HG03095 (cell line): ENCODE measurements at regions not wholly inside any gene's neighbourhood (a gene's known extent, or its start where the extent isn't known, plus 50 kb on each side); places are given as distances from the start of the nearest gene placed in this dataset.

ENCODE experiments used
- ATAC-seq: cut with Tn5 transposase; IDR thresholded peaks from one replicate; pipeline ENCODE4 v1.9.1; 2021; ENCODE audit warnings: moderate library complexity; ENCODE audit not compliant: unreplicated experiment

GRCh38 chr1:219405531-219406331, 207.2 kb downstream of the ZC3H11B start:
- ATAC-seq = no peak

DNA sequence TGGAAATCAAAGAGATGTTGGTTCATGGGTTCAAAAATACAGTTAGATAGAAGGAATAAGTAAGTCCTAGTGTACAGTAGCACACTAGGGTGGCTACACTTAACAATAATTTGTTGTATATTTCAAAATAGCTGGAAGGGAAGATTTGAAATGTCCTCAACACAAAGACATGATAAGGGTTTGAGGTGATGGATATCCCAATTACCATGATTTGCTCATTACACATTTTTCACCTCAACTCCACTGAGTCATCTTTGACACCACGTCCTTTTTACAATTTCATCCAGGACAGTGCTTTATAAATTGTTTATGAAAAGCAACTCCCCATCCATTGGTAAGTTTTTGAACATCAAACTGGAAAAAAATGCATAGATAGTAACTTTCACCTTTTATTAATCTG, 208.3 kb downstream of the ZC3H11B start:
- ATAC-seq = no peak

- no peak for ATAC-seq
Measured at GRCh38 chr1:219402925-219403324, 210.0 kb downstream of the ZC3H11B start.

- ATAC-seq = no peak
Measured at GRCh38 chr1:219401724-219402625, 210.9 kb downstream of the ZC3H11B start.

DNA sequence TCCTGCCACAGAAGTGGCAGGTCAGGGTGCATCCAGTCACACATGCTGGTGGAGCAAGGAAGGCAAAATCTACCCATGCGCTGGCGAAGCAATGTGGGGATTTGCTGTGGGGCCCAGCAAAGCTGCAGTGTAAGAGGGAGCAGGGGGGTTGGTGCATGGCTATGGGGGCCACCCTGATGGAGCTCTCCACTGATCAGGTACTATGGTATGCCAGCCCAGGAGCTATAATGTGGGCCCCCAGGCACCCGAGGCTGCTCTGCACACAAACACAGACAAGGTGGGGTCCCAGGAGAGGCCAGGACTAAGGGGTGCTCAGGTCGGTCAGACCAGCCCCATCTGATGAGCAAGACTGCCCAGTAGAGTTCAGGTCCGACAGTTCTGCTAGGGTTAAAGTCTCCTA, 213.5 kb downstream of the ZC3H11B start:
- ATAC-seq = no peak

- ATAC-seq = no peak
Measured at GRCh38 chr1:219398815-219399396, 214.0 kb downstream of the ZC3H11B start.

DNA sequence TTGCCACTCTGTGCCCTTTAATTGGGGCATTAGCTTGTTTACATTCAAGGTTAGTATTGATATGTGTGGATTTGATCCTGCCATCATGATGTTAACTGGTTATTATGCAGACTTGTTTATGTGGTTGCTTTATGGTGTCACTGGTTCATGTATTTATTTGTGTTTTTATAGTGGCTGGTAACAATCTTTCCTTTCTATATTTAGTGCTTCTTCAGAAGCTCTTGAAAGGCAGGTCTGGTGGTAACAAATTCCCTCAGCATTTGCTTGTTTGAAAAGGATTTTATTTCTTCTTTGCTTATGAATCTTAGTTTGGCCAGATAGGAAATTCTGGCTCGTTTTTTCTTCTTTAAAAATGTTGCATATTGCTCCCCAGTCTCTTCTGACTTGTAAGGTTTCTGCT, 215.4 kb downstream of the ZC3H11B start:
- no peak for ATAC-seq

DNA sequence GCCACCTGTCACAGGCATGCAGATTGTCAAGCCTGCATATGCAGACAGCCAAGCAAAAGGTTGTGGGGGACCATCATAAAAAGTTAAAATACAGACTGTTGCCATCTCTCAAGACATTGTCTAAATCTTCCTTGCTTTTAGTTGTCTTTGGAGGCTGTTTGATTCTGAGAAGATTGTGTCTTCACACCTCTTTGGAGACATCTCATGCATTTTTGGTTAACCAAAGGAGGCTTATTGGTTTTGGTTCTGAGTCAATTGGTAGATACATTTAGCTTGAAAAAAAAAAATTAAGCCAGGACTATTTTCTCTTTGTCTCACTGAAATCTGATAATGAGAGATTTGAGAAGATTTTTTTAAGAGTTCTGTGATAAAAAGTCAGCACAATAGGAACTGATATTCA, 217.6 kb downstream of the LYPLAL1 start:
- ATAC-seq = no peak

GRCh38 chr1:219387211-219387610, 213.5 kb downstream of the LYPLAL1 start:
- ATAC-seq = no peak

- ATAC-seq = peak; percentile 86
Measured at GRCh38 chr1:219385787-219386427, 212.2 kb downstream of the LYPLAL1 start.

DNA sequence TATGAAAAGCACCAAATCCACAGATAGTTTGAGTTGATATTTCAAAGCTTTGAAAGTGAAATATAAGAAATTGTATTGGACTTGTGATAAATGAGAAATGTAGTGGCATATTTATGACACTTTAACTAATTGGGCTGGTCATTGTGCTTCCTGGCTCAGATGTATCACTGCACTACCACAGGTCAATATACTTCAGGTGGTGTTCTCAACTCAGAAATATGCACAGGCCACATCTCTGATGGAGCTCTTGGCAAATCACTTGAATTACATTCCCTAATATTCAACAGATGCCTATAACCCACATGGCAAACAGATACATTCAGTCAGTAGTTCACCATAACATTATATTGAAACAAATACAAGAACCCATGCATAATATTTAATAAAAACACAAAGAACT, 209.6 kb downstream of the LYPLAL1 start:
- ATAC-seq = no peak

DNA sequence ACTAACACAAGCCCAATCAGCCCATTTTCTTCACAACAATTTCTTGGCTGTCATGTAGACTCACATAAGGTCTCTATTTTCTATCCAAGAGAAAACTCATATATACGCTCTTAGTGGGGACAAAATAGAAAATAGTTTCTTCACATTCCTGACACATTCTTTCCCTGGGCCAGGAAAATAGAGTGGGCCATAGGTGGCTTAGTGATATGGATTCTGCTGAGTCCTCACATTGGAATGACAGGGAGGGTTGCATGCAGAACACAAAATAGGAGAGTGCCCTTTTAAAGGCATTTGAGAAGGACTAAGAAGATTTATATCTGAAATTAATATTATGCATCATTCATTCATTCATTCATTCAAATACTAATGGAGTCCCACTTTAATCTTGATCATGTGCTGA, 207.7 kb downstream of the LYPLAL1 start:
- no peak for ATAC-seq

DNA sequence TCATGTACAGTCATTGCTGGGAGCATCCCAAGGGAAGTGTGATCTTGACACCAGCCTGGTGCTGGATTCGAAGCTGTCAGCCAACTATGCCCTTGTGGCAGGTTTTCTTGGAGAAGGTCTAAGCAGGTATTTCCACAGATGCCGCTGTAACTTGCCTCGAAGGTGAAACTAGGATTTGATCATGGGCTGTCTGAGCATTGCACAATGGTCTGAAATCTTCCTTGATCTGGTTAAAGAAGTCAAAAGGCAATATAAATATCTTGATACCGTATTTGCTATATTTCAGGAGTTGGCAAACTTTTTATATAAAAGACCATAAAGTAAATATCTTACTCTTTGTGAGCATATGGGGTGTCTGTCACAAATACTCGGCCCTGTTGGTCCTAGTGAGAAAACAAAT, 206.8 kb downstream of the LYPLAL1 start:
- ATAC-seq = no peak

DNA sequence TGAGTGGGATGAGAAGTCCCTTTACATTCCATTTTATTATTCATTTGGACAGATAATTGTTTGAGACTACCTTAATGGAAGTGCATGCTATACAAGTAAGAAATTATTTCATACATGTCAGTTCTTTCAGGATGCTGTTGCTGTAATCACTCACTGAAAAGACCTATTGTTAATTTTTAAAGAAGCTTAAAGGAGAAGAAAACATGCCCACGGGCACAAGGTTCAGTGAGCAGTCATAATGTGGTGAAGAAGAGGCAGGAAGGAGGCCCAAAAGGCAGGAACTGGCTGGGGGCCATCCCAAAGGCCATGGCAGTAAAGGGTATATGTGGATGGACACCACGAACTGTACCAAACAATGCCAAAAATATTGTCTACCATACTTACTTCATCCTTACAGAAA, 206.0 kb downstream of the LYPLAL1 start:
- ATAC-seq = no peak

DNA sequence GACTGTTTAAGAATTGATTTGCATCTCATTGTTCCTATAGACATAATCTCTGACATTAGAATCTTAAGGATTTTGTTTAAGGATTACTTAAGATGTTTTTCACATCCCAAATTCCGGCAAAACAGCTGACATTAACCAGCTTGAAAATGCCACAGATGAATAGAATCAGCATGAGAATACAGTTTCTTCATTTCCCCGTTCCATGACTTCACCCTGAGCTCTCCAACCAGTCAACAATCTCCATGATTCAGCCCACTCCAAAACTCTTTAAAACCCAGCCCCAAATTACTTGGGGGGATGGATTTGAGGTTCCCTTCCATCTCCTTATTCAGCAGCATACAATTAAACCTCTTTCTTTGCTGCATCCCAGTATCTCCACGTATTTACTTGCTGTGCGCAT, 201.0 kb downstream of the LYPLAL1 start:
- no peak for ATAC-seq

- no peak for ATAC-seq
Measured at GRCh38 chr1:219374046-219374566, 200.4 kb downstream of the LYPLAL1 start.

DNA sequence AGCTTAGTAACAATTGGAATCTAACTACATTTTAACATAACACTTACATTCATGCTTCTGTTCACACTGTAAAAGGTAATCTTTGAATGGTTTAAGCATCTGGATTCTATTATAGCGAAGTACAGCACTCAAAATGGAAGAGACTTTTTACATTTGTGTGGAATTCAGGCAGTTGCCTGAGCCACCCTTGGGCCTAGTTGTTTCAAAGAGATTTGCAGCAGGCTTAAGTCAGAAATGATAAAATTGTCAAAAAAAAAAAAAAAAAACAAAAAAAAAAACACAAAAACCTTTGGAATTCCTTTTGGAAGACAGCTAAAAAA, 199.9 kb downstream of the LYPLAL1 start:
- ATAC-seq = no peak

GRCh38 chr1:219372916-219373615, 199.4 kb downstream of the LYPLAL1 start:
- no peak for ATAC-seq

DNA sequence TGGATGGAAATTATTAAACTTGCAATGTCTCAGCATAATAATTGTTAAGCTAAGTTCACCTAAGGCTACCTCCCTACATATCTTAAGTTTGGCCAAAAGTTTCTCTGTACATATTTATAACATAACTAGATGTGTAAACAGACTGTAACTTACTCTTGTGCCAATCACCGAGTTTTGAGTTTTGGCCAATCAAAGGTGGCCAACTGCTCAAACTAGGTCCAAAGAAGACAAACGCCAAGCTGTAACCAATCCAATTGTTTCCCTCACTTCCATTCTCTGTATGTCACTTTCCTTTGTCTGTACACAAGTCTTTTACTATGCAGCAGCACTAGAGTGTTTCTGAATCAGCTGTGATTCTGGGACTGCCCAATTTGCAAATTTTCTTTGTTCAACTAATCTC, 197.8 kb downstream of the LYPLAL1 start:
- no peak for ATAC-seq

DNA sequence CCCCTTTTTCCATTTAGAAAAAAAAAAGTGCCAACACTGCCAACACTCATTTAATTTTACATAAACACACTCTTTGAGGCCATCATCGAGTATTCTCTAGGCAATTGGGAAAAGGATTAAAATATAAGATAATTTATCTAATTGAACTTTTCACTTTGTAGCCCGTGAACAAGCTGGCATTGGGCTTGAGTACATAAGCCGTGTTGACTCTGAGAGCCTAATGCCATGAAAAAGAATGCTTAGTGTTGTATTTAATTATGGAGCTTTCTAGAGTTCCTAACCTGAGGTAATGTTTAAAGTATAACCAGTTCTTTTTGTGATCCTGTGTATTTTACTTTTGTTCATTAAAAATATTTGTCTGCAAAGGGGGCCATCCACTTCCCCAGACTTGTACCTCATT, 193.8 kb downstream of the LYPLAL1 start:
- no peak for ATAC-seq

DNA sequence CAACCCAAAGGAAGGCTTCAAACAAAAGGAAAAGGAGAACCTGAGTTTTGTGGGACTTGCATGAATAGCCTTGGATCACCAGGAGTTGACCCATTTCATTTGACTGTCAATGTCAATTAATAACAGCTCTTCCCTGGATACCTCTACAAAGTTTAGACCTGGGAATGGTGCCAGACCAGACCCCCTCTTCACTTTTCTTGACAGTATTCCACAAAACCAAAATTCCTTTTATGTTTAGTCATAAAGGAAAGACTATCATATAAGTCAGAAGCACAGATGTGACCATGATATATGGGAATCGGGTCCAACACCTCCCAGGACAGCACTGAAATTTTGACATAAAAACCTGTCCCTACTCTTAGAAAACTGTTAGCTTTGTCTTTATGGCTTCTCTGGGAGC, 191.8 kb downstream of the LYPLAL1 start:
- ATAC-seq = no peak
